Tibial nerve (tissue), 4 donors: ENCODE measurements at regions not wholly inside any gene's neighbourhood (a gene's known extent, or its start where the extent isn't known, plus 50 kb on each side); places are given as distances from the start of the nearest gene placed in this dataset.
A peak's percentile ranks its signal among the peaks of the same experiment; 100 is the strongest.

Source experiments
- DNase-seq, 2 donors: peaks; one replicate each; pipeline ENCODE4 v3.0.0-alpha.2; 2019; ENCODE audit warnings: low spot score in 2 of 2
- H3K27ac ChIP-seq, 4 donors: fragments of 200-600 bp; sonication (generic) in 3 of 4; one replicate each; pipeline ENCODE4 v1.5.1; 2017 to 2019; ENCODE audit warnings: mild to moderate bottlenecking in 1 of 4
- H3K27me3 ChIP-seq, 2 donors: fragments of 200-600 bp; sonication (generic) in 1 of 2; one replicate each; pipeline versions ENCODE4 v1.5.1 to v1.6.0; 2017 to 2019
- H3K36me3 ChIP-seq, 3 donors: fragments of 200-600 bp; sonication (generic); one replicate each; pipeline ENCODE4 v1.5.1; 2018 to 2019
- H3K4me1 ChIP-seq, 4 donors: fragments of 200-600 bp; sonication (generic) in 3 of 4; one replicate each; pipeline ENCODE4 v1.5.1; 2017 to 2019
- H3K4me3 ChIP-seq, 4 donors: fragments of 200-600 bp; sonication (generic) in 3 of 4; one replicate each; pipeline ENCODE4 v1.5.1; 2017 to 2019; ENCODE audit warnings: mild to moderate bottlenecking in 1 of 4, moderate library complexity in 1 of 4
- H3K9me3 ChIP-seq, 4 donors: fragments of 200-600 bp; sonication (generic) in 3 of 4; one replicate each; pipeline ENCODE4 v1.5.1; 2017 to 2019
- CTCF ChIP-seq, 5 experiments: fragments of 200-600 bp in 3 of 5; fragments of 450-650 bp in 2 of 5; sonication (generic) in 3 of 5; IDR thresholded peaks; one replicate each; pipeline ENCODE4 v1.5.1; 2016 to 2019; ENCODE audit warnings: antibody characterized with exemption in 5 of 5, mild to moderate bottlenecking in 3 of 5, moderate library complexity in 2 of 5
- EP300 ChIP-seq, 2 donors: sonication (generic); formaldehyde crosslinking; IDR thresholded peaks; one replicate each; pipeline ENCODE4 v1.6.1; 2017; ENCODE audit warnings: antibody characterized with exemption in 2 of 2, mild to moderate bottlenecking in 1 of 2
- POLR2A ChIP-seq, 2 donors: fragments of 450-650 bp; IDR thresholded peaks; one replicate each; pipeline ENCODE4 v1.6.1; 2017; ENCODE audit warnings: antibody characterized with exemption in 2 of 2, mild to moderate bottlenecking in 2 of 2, moderate library complexity in 2 of 2
- WGBS, 2 donors: methylation state at CpG; one replicate each; pipeline ENCODE4 v1.1.5; 2018; 5-methylcytosine and 5-hydroxymethylcytosine counted together

- H3K27ac ChIP-seq: no peak overlapping the region
- WGBS, 2 donors: 82% methylated on average over 9 of the region's 9 CpGs
- H3K27me3 ChIP-seq: no peaks in the 10 kb centered on the region
- no peak for DNase-seq
- H3K4me1 ChIP-seq: peaks cover 0 to 4% (median 0%) of the 10 kb centered on the region in 4 donors
- no peak for TF ChIP-seq POLR2A (IDR thresholded peaks at IDR 0.05)
- TF ChIP-seq EP300 (IDR thresholded peaks at IDR 0.05): no peak
- no peak for TF ChIP-seq CTCF (IDR thresholded peaks at IDR 0.05)
- H3K4me3 ChIP-seq: no peak overlapping the region
- H3K36me3 ChIP-seq: no peaks in the 10 kb centered on the region
- no peaks in the 10 kb centered on the region for H3K9me3 ChIP-seq
Observed at GRCh38 chr6:11925805-11926204, 86.3 kb upstream of the HIVEP1 start.

GRCh38 chr6:11923621-11924020 lies 88.5 kb upstream of the HIVEP1 start:
- no peaks in the 10 kb centered on the region for H3K9me3 ChIP-seq
- H3K36me3 ChIP-seq: no peaks in the 10 kb centered on the region
- no peak overlapping the region for H3K27ac ChIP-seq
- no peak for TF ChIP-seq POLR2A (IDR thresholded peaks at IDR 0.05)
- no peak for TF ChIP-seq CTCF (IDR thresholded peaks at IDR 0.05)
- no peak for TF ChIP-seq EP300 (IDR thresholded peaks at IDR 0.05)
- H3K4me1 ChIP-seq: peaks cover 0 to 19% (median 0%) of the 10 kb centered on the region in 4 donors
- no peak for DNase-seq
- WGBS, 2 donors: 68 to 74% methylated on average over 3 of the region's 3 CpGs
- no peak overlapping the region for H3K4me3 ChIP-seq
- no peaks in the 10 kb centered on the region for H3K27me3 ChIP-seq

DNA sequence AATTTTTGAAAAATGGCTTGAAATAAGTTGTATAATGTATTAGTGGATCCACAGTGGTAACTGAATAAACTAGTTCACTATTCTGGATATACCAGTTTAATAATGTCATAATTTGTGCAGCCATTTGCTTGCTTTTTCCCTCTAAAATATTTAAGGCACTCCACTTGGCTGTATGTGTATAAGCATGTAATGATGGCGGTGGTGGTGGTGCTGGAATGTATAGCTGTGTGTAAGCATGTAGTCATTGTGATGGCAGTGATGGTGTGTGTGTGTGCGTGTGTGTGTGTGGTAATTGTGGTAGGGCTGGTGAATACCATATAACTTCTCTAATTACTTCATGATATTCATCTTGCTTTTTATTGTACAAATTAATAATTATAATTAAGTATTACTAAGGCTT lies 89.2 kb upstream of the HIVEP1 start:
- H3K36me3 ChIP-seq: no peaks in the 10 kb centered on the region
- DNase-seq: no peak
- no peak overlapping the region for H3K4me3 ChIP-seq
- H3K4me1 ChIP-seq: peaks cover 0 to 26% (median 2%) of the 10 kb centered on the region in 4 donors
- no peaks in the 10 kb centered on the region for H3K27me3 ChIP-seq
- TF ChIP-seq POLR2A (IDR thresholded peaks at IDR 0.05) (no peak), CTCF (IDR thresholded peaks at IDR 0.05) (no peak), EP300 (IDR thresholded peaks at IDR 0.05) (no peak)
- H3K27ac ChIP-seq: no peak overlapping the region
- H3K9me3 ChIP-seq: no peaks in the 10 kb centered on the region
- WGBS, 2 donors: 92 to 97% methylated on average over 2 of the region's 2 CpGs

DNA sequence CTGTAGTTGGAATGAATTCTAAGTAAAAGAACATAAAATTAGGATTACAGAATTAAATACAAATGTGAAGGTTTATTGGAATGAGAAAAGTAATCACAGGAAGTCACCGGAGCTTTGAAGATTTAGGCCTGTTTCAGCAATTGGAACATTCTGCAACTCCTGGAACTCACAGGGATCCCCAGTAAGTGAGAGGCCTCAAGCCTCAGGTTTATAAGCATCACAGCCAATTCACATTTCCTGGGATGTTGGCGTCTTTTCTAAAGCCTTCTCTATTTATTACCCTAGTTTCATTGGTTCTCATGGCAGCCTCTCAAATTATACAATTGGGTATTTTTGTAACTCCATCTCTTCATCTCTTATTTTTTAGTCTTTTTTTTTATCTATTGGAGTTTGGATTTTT lies 90.4 kb upstream of the HIVEP1 start:
- no peaks in the 10 kb centered on the region for H3K9me3 ChIP-seq
- H3K36me3 ChIP-seq: no peaks in the 10 kb centered on the region
- H3K4me3 ChIP-seq: no peak overlapping the region
- H3K27me3 ChIP-seq: no peaks in the 10 kb centered on the region
- DNase-seq: no peak
- H3K4me1 ChIP-seq: peaks cover 0 to 30% (median 2%) of the 10 kb centered on the region in 4 donors
- peak overlapping the region in 1 of 4 donors; percentile 34 for H3K27ac ChIP-seq
- TF ChIP-seq CTCF (IDR thresholded peaks at IDR 0.05) (no peak), EP300 (IDR thresholded peaks at IDR 0.05) (no peak), POLR2A (IDR thresholded peaks at IDR 0.05) (no peak)
- 60 to 66% methylated on average over 2 of the region's 2 CpGs for WGBS, 2 donors

GRCh38 chr6:11921017-11921438 lies 91.1 kb upstream of the HIVEP1 start:
- no peak overlapping the region for H3K4me3 ChIP-seq
- H3K36me3 ChIP-seq: no peaks in the 10 kb centered on the region
- no peaks in the 10 kb centered on the region for H3K9me3 ChIP-seq
- no peaks in the 10 kb centered on the region for H3K27me3 ChIP-seq
- DNase-seq: peak in 1 of 2 donors; percentile 34
- TF ChIP-seq POLR2A (IDR thresholded peaks at IDR 0.05) (no peak), CTCF (IDR thresholded peaks at IDR 0.05) (no peak), EP300 (IDR thresholded peaks at IDR 0.05) (no peak)
- peaks cover 0 to 30% (median 2%) of the 10 kb centered on the region in 4 donors for H3K4me1 ChIP-seq
- 45 to 49% methylated on average over 5 of the region's 5 CpGs for WGBS, 2 donors
- H3K27ac ChIP-seq: peak overlapping the region in 2 of 4 donors; percentile 18 to 34
